HG02610 (cell line): ENCODE measurements at regions not wholly inside any gene's neighbourhood (a gene's known extent, or its start where the extent isn't known, plus 50 kb on each side); places are given as distances from the start of the nearest gene placed in this dataset.

Experiments
- ATAC-seq: cut with Tn5 transposase; IDR thresholded peaks from one replicate; pipeline ENCODE4 v1.9.1; 2021; ENCODE audit warnings: mild to moderate bottlenecking, moderate library complexity; ENCODE audit not compliant: unreplicated experiment

GRCh38 chr18:67926929-67927864 lies 410.7 kb upstream of the DSEL start:
- no peak for ATAC-seq

- ATAC-seq = no peak
These were observed 408.1 kb upstream of the DSEL start for GRCh38 chr18:67924656-67925055.

DNA sequence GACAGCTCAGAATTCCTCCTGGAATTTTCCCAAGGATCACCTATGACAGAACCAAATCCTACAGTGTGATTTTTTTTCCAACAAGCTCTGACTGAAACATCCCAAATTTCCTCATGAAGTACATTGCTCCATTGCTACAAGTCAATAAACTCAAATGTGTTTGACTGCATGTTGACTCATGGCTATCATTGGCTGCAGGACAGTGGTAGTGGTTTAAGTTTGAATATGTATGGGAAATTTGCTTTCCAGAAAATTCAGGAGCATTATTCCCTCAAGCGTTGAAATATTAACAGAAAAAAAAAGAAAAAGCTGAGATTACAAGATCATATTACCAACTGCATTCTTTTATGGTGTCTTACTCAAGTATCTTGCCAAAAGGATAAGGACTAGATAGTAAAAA lies 402.8 kb upstream of the DSEL start:
- no peak for ATAC-seq

GRCh38 chr18:67916097-67916496 lies 399.6 kb upstream of the DSEL start:
- ATAC-seq = no peak

DNA sequence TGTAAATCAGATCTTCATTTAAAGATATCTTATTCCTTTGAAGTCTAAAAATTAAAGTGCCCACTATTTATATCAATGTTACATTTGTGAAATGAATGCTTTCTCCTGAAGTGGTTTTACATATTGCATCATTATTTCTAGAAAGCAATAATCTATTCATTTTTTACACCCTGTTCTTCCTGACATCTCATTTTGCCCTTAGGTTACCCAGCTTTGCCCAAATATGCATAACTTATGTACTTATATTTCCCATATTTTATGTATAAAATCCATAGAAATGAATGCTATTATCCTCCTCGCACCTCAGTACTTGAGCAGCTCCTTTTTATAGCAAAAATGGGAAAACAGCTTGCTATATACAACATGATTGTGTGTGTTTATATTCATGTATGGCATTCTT lies 396.5 kb upstream of the DSEL start:
- no peak for ATAC-seq

DNA sequence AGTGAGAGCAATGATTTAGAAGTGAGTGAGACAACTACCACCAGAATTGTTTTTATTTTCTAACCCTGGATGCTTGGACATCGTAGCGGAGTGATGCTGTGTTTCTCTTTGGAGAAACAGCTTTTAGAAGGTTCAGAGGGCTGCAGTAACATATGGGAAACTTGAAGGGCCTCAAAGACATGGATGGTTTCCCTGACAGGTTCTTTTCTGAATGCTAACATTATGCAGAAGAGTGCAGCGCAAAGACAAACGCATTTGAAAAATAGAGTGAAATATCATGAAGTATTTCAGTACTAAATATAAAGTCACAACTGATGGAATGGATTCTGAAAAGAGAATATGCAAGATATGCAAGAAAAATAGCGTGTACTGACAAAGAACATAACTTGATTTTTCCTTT lies 385.1 kb upstream of the DSEL start:
- ATAC-seq = no peak

GRCh38 chr18:67896451-67896850 lies 379.9 kb upstream of the DSEL start:
- no peak for ATAC-seq

GRCh38 chr18:67893916-67894315 lies 377.4 kb upstream of the DSEL start:
- ATAC-seq = no peak

- no peak for ATAC-seq
These were observed 360.4 kb upstream of the DSEL start for GRCh38 chr18:67876871-67877270.

GRCh38 chr18:67875944-67876343 lies 359.4 kb upstream of the DSEL start:
- no peak for ATAC-seq

GRCh38 chr18:67875060-67875459 lies 358.5 kb upstream of the DSEL start:
- no peak for ATAC-seq

- ATAC-seq = no peak
These were observed 348.9 kb upstream of the DSEL start for GRCh38 chr18:67865400-67865799.

- no peak for ATAC-seq
These were observed 348.3 kb upstream of the DSEL start for GRCh38 chr18:67864677-67865340.

- no peak for ATAC-seq
These were observed 345.5 kb upstream of the DSEL start for GRCh38 chr18:67862069-67862468.

DNA sequence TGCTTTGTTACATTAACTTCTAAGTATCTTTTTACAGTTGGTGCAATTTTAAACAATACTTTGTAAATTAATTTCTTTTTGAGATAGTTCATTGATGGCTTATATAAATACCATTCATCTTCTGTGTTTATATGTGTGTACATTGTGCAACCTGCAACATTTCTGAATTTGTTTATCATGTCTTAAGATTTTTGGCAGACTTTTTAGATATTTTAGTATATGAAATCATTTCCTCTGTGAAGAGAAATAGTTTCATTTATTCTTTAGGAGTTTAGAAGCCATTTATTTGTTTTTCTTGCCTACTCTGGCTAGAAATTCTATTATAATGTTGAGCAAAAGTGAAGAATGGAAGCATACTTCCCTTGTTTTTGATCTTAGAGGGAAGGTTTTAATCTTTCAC lies 337.8 kb upstream of the DSEL start:
- ATAC-seq = no peak

- ATAC-seq = no peak
These were observed 330.0 kb upstream of the DSEL start for GRCh38 chr18:67846422-67847098.

DNA sequence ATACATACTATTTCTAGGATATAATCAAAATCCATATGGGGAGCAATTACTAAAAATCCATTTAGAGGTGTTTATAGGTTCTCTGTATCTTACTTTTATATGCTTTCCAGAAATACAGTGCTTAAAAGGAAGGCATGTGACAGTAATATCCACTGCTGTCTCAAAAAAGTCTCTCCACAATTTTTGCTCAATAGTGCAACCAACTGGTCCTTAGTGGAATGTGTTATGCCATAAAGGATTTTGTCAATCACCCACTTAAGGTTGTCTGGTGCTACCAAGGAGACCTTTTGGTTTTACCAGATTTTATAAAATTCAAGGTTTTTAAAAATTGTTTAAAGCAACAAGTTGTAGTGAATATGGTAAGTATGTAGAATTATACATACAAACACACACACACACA lies 328.5 kb upstream of the DSEL start:
- no peak for ATAC-seq

DNA sequence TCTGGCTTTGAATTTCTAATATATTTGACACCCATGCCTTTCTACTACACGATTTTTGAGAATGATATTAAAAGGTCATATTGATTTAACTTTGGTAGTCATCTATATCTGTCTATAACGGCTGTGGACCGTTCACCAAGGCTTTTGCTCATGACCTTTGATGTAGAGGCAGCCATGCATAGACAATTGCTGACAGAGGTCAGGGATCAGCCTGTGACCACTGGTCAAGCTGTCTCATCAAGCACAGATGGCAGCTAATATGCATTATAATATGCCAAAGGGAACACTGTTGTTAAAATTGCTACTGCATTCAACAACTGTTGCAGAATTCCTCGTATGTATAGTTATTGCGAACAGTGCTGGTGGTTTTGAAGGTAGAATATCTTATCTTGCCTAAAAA lies 323.9 kb upstream of the DSEL start:
- no peak for ATAC-seq

GRCh38 chr18:67818432-67818831 lies 301.9 kb upstream of the DSEL start:
- no peak for ATAC-seq

DNA sequence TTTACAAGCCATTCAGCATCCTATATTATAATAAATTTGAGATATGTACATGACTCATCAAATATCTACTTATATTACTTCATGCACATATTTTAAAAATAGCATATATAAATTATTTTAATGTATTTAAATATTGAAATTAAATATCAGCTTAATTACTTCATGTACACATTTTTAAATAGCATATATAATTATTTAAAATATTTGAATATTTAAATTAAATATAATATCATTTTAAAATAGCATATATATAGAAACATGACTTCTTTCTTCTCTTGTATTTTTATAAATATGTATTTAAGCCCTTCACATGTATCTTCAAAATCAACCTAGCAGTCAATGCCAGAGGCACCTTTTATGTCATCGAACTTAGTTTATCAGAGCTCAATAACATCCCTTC lies 298.8 kb upstream of the DSEL start:
- ATAC-seq = no peak

DNA sequence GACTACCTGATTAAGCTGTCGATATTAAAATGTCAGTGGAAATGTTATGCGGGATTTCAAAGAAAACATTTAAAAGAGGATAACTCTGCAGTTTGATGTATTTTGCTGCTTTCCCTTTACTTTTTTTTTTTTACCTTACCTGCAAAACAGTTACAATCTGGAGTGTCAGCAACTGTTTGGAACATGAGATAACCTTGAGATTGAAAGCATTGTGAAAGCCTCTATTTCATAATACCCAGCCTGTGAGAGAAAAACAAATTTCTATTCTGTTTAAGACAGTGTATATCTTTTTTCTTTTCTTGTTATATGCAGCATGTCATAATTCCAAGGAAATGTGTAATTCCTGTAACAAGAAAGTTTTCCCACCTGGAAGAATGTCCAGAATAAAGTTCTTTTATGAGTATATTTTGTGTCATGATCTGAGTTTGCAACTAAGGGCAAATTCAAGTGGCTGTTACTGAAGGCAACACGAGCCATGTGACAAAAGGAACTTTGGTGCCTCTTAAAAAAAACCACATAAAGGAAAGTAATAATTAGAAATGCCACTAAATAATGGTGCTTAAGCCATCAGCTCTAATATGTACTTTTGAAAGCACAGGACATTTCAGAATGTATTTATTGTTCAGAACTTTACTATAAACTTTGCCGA lies 297.0 kb upstream of the DSEL start:
- no peak for ATAC-seq
